Mesenteric fat pad (tissue), 1 donor: ENCODE measurements at regions not wholly inside any gene's neighbourhood (a gene's known extent, or its start where the extent isn't known, plus 50 kb on each side); places are given as distances from the start of the nearest gene placed in this dataset.

Experiments used
- DNase-seq: peaks from one replicate; pipeline ENCODE4 v3.0.0-alpha.2; 2020; ENCODE audit warnings: low spot score
- donor health status: DM: yes; HTN: yes; CAD: no.

DNA sequence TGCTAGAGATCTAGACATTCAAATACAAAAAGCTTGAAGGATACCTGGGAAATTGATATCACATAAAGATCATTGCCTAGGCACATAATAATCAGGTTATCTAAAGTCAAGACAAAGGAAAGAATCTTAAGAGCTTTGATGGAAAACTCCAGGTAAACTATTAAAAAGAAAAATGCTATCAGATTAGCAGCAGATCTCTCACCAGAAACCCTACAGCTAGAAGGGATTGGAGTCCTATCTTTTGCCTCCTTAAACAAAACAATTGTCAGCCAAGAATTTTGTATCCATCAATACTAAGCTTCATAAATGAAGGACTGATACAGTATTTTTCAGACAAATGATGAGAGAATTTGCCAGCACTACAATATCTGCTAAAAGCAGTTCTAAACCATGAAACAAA, 682.4 kb upstream of the ATXN8OS start:
- no peak for DNase-seq

DNA sequence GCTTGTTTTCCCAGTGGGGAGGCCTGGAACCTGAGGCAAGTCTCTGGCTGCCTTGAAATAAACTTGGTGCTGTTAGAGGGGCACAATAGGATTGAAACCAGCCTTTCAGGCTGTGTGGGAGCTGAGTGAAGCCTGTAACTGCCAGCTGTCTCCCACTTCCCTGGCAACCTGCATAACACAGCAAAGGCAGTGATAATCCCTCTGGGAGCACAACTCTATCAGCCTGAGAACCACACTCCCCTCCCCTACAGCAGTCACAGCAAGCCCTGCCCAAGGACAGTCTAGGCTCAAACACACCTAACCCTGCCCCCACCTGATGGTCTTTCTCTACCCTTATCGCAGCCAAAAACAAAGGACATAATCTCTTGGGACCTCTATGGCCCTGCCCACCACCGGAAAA, 683.8 kb upstream of the ATXN8OS start:
- no peak for DNase-seq

DNA sequence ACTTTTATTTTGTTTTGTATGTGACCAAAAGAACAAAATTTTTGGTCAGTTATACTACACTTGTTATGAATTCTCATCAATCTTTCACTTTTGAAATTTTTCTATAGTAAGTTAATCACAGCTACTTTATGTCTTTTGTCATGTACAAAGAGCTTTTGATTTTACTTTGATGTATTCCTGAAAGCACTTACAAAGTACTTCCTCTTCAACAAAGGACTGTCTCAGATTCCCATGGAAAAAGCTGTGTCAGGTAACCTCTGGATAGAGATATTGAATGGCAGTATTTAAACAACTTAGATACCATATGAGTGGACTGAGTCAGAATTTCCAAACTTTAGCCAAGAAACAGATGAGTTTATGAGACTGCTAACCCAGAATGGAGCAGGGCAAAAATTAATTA, 689.3 kb upstream of the ATXN8OS start:
- no peak for DNase-seq

DNA sequence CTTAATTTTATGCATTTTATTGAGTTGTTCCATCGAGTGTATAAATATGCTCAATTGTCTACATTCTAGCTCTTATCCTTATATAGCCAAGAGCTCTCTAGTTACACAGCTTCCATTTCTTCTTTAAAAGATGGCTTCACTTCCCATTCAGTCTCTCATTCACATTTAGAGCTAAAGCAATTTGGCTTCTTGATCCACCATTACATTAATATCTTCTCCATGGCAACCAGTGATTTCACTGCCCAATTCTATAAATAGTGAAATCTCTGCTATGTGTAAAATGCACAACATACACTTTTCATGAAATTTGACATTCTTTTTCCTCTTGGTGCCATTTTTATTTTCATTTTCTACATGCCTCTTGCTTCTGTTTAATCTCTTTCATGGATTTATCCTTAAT, 696.9 kb upstream of the ATXN8OS start:
- no peak for DNase-seq

DNA sequence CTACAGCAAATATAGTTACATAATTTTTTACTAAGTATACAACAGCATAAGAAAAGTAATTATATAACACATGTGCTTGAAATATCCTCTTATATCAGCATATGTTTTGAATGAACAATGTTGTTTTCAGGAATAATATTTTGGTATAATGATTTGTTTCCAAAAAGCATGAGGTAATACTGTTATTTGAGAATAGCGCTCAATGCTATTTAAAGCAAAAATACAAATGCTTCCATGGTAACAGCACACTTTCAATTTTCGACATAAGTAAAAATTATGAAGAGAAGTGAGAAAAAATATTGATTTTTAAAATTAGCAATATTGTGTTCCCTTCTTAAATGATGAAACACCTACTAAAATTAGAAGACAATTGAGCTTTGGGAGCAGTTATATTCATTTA, 715.9 kb upstream of the ATXN8OS start:
- no peak for DNase-seq

DNA sequence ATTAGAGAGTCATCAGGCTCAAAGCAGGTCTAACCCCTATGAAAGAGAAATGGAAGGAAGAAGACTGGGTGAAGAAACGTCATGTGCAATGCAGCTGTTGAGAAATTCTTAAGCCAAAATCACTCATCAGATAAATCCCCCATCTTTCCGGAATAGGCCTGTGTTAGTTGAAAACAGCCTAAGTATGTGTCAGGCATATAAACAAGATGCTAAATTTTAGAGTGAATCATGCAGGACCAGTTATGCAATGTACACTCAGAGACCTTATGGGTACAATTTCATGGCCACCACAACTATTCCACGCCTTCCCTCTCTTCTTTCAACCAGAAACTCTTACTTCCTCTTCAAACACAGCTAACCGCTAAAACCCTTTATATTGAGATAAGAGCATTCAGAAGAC, 717.7 kb upstream of the ATXN8OS start:
- DNase-seq = no peak

DNA sequence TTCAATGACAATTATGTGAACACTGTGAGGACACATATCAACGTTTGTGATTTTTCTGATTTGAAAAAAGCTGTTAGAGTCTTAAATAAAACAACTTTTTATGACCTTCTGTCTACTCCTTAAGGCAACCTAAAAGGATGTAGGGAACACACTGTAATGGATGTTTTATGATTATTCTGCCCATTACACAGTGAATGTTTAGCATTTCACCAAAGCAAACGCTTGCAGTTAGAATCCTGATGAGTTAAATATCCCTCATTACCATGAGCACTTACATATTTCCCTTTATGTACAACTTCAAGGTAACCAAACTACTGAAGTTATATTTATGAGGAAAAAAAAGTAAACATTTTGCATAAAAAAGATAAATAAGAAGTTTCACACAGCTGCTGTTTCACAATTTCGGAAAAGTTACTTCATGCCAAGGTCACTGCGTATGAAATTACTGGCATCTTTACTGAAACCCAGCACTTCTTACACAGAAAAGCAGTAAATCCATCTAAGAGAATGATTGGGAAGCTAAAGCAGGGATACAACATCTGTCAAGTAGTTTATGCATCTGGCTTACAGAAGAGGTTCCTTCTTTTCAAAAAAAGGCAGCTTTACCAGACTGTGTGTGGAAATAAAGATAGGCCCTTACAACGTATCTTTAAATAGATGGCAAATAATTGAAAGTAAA, 733.7 kb upstream of the ATXN8OS start:
- DNase-seq = no peak

DNA sequence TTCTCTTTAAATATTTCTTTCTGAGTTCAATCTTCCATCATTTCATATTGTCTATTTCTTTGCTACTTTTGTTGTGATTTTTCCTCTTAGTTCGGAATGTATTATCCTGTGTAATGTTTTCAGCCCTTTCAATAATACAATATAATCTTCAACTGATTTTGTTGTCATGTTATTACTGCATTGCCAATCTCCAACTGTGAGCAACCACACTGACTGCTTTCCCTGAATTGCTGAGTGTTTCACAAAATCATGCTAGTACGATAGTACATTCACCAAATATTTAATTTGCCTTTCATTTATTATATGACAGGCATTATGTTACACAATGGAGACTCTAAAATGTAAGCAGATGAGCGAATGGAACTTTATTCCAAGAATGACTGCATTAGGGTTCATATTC, 744.3 kb upstream of the ATXN8OS start:
- no peak for DNase-seq

DNA sequence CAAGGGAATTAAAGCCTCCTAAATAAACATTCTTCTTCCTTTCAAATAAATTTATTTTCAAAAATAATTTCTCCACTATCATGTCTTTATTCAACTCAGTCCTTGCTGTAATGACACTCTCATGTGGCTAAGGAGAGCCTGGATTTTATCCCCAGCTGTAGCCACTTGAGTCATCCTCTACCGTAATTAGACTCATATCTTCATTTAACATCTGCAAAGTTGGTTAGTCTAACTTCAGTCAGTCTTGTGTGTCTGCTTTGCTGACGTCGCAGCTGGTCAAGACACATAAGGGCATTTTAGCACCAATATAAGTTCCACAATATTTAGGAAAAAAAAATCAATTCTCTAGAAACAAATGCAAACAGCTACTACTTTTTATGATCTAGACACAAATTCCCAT, 776.4 kb upstream of the ATXN8OS start:
- no peak for DNase-seq

DNA sequence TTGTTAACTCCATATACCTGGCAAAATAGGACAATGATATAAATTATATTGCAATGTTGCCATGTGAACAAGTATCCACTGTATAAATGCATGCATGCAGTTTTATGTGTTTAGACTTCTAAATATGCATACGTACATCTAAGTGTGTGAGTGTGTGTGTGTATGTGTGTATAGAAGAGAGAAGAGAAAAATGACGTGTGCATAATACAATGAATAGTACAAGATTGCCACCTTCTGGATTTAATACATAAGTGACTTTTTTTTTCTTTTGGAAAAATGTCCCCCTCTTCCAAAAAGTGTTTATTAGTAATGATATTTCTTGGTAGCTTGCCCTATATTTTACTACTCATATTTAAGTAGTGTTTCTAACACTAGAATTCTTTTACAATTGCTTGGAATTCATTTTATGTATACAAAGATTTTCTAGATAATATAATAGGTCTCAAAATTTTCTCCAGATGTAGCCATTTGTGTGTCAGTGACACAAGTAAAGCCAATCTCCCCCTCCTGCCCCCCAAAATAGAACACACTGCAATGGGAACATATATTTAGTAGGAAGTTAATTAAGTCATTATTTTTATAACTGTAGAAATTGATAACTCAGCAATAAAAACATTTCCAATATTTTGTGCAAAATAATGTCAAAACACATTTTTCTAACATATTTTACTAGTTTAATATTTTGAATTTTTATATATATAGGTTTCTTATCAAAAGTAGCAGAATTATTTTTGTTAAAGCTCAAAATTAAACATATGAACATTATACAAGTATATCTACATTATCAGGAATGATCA, 783.3 kb upstream of the ATXN8OS start:
- DNase-seq = no peak

DNA sequence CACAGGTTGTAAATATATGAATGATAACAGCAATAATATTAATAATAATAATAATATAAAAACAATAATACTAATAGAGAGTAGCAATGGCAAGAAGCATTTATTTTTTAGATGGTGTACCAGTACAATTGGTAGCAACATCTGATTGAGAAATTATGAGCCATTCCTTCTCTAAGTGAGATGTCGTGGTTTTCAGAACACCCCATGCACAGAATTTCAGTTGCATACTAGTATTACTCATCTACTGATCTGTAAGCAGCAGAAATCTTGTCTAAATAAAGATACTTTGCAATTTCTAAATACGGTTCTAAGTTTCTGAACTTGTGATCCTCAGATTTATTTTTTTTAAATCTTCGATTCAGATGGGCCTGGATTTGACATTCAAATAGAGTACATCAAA, 788.0 kb upstream of the ATXN8OS start:
- no peak for DNase-seq

DNA sequence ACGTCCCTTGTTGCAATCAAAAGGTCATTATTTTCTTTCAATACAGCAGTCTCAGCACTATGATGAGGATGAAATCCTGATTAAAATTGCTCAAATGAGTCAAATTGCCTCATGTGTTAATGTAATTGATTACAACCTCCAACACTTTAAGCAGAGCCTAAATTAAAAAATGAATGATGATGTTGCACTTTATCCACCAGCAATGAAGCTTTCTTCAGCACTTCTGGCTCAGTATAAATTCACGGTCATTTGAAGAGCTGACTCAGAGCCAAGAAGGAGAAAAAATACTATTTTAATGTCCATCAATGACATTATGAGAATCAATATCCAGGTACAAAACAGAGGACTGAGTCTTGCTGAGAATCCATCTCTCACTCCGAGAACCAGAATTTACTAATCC, 792.6 kb upstream of the ATXN8OS start:
- DNase-seq = no peak

DNA sequence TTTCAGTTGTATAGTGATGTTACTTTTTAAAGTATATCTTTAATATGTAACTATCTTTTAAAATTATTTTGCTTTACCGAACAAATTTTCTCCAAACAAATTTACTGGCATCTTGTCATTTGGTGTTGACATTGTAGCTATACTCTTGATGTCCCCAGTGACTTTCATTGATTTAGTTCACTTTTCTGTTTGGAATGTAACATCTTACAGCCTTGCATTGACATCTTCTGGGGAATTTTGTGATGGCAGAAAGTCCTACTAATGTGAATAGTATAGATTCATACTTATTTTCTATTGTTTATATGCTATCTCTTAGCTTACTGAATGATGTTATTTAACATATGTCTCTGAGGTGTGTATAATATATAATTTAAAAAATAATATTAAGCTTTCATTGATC, 800.9 kb upstream of the ATXN8OS start:
- DNase-seq = no peak

DNA sequence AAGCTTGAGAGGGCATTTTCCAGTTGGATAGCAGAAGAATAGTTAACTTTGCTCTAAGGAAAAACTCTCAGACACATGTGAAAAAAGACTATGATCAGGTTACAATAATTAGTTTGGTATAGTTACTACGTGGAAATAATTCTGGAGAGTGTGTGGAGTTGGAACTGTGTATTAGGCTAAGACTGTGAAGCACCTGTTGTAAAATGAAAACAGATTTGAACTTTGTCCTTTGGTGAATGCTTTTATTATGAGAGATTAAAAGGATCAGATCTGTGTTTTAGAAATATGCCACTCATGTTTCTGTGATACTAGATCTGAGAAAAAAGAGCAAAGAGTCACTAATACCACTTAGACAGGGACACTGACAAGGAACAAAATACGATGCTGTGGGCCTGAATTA, 807.5 kb upstream of the ATXN8OS start:
- no peak for DNase-seq

DNA sequence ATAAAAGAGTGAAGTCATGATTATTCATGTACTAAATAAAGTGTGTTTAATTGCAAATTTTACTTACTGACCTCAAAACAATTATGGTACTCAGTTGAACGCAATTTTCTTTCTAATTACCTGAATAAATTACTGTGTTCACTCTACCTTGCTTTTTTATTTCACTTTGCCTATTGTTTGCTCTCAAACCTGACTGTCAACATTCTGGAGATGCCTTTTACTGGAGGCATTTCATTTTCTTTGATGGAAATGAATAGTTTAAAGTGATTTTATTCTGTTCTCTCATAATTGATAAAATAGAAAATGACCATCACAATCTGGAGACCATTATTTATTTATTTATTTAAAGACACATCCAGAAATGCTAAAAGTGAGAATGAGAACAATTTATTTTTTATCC, 811.5 kb upstream of the ATXN8OS start:
- no peak for DNase-seq

DNA sequence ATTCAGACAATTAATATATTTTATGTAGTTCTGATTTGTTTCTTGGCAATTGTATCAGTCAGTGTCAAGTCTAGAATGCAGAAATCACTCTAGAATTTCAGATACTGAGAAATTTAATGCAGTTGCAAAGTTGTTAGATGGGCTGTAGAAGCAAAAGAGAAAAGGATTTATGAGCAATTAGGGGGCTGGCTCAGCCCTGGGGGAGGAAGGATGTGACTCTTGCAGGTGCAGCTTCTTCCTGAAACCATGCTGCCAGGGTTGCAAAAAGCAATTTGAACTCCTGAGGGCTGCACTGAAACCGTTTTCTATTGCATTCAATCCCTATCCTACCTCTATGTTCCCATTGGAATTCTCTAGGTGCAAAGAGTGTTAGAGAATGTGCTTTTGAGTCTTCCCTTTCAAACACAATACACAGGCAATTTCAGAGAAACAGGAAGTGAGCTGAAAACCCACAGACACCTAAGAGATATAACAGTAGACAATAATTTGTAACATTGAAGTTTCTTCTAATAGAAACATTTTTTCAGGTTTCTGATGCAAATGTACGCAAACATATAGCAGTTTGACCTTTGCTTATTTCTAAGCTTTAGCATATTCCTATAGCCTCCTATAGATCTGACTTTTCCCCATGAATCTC, 814.7 kb upstream of the ATXN8OS start:
- no peak for DNase-seq

DNA sequence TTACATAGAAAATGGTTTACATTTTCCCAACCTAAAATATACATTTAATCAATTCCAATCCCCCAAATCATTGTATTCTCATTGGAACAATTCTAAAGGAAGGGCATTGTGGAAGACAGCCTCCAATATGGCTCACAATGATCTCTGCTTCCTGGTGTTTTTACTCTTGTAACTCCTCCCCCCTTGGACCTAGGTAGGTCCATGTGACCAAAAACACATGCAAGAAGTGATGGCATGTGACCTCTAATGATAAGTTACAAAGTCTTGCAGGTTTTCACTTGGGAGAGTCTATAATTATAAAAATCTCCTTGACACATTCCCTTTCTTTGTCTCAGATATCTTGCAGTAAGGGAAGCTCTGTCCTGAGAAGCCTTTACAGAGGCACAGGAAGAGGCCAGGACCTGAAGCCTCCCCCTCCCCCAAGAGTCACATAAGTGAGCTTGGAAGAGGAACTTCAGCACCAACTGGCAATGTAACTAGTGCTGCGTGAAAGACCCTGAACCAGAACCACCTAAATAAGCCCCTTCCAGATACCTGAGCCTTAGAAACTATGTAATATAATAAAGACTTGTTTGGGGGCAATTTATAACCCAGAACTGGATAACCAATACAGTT, 816.2 kb upstream of the ATXN8OS start:
- no peak for DNase-seq

DNA sequence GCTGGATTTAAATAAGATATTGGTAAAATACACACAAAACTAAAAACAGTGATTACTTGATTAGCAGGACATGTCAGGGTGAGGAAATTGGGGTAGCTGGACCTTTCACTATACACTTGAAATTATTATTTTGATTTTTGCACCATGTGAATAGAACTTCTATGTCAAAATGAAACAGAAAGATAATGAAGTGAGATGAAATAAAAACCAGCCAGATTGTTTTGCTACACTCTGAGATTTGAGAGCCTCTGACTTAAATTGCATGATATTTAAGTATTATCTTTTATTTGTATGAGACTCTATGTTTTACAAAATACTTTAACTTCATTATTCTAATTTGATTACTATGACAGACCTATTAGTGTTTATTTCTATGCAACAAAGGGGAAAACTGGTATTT, 819.6 kb upstream of the ATXN8OS start:
- DNase-seq = no peak

DNA sequence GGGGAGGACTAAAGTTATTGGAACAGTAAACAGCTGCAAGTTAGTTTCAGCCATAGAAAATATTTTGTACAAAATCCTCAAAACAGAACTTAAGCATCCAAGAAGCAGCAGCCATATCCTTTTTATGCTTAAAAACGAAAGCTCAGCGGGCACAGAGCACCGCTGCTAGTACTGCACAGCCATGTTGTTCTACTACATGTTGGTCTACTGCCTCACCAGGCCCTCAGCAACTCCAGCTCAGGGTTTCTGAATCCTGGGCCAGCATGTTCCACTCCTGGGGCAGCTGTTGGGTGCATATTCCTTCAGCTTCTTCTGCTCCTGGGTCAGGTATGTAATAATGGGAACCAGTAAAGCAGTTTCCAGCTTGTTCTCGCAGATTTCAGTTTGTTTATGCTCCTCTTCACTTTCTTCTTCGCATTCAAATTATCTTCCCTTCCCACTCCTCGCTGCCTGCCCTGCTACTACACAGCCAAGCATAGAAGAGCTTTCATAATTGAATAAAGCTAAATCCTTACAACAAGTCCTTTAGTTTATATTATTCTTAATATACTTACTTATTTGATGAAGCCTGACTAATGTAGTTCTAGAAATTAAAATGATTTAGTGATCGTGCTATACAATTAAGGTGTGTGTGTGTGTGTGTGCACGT, 820.5 kb upstream of the ATXN8OS start:
- DNase-seq = no peak

DNA sequence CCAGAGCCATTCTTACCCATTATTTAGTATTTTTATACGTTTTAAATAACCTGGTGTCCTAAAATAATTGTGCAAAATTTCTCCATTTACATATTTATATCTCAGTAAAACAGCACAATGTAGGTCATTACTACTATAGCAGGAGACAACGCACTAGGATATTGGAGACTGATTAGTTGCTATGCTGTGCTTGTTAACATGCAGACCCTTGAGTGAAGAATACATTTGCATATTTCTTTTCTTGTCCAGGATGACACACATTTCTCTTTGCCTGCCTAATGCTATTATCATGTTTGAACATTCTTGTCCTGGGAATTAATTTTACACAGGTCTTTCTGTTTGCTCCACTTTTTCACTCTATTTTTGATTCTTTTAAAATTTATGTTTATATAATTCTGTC, 823.8 kb upstream of the ATXN8OS start:
- no peak for DNase-seq

DNA sequence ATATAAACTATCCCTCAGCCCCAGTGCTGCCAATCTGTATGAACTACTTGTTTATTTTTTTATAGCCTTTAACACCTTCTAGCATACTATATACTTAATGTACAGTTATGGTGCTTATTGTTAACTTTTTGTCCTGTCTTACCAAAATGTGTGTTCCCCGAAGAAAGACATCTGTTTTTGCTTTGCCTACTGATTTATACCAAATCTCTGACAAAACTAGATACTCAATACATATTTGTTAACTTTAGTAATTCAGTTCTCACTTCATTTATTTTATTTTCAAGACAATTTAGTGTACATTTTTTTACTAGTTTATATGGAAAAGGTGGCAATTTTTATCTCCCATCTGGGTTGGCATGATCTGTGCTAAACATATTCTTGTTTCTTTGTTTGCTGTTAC, 824.3 kb upstream of the ATXN8OS start:
- no peak for DNase-seq

DNA sequence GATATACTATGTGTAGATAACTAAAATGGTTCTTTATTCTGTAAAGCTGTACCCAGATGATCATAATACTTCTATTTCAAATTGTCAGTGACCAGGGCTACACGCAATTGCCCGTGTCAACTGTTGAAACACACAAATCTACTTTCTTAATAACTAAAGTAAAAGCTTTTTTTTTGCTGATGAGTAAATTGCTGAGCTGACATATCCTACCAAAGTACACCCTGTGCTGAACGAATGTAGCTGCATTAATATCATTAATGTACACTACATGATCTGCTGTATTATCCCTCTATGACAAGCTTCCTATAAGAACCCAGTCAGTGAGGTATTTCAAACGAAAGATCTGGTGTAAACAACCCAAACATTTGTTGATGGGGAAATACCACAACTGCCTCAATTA, 827.2 kb upstream of the ATXN8OS start:
- DNase-seq = no peak
